ENCODE measurements at regions not wholly inside any gene's neighbourhood (a gene's known extent, or its start where the extent isn't known, plus 50 kb on each side); places are given as distances from the start of the nearest gene placed in this dataset.

DNA sequence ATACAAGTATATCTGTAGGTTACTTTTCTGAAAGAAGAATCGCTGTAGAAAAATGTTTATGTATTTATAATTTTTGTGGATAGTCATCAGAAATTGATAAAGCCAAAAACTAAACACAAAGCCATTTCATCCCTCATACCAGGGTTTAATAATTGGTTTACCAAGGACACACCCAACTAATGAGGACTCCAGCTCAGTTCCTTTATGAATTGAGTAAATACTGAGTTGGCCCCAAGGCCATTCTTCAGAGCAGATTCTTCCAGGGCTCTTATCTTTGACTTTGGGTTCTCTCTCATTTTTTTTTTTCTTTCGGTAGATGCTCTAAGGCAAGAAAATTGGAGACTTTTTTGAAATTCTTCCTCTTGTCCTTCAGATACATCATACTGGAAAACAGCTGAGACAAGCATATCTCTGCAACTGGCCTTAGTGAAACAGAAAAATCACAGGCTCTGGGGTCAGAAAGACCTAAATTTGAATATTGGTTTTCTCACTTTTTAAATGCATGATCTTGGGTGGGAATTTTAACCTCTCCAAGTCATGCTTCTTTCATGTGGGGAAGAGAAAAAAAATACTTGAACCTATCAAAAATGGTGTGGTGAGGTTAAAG lies 401.8 kb downstream of the ARHGEF28 start:
- intact Hi-C loops (cut with DNase I), result no loop called here
- DNase-seq (ENCODE audit: low spot score), result no peak

DNA sequence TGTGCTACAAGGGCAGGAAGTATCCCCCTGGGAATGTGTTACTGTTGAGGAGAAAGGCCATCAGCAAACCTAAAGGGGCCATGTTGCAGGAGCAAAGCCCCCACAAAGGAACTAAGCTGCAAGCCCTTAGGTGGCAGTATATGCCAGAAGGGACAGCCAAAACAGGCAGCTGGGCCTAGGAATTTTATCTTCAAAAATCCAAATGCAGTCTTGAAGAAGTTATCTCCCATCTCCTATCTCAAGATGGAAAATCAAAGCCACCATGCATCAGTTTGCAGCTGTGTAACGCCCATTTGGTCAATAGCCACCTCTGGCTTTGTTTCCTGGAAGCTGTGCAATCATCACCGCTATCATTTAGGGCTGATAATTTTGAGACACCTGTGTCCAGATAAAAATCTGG lies 400.3 kb downstream of the ARHGEF28 start:
- intact Hi-C loops (cut with DNase I), result no loop called here
- DNase-seq (ENCODE audit: low spot score), result no peak

DNA sequence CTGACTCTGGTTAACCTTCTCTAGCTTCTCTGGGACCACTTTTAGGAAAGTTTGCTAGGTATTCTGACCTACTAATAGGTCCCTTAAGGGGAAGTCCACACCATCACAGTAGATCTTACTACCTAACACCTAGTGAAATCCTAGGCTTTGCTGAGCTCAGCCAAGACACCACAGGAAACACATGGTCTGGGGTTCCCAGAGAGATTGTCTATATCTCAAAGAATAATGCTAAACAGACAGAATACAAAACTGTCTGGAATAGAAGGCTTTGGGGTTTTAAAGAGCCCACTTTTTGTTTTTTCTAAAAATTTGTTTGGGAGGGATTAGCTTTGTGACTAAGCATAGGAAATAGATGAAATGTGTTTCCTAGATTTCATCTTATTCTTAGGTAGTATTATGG lies 395.1 kb downstream of the ARHGEF28 start:
- intact Hi-C loops (cut with DNase I), result no loop called here
- no peak for DNase-seq (ENCODE audit: low spot score)

DNA sequence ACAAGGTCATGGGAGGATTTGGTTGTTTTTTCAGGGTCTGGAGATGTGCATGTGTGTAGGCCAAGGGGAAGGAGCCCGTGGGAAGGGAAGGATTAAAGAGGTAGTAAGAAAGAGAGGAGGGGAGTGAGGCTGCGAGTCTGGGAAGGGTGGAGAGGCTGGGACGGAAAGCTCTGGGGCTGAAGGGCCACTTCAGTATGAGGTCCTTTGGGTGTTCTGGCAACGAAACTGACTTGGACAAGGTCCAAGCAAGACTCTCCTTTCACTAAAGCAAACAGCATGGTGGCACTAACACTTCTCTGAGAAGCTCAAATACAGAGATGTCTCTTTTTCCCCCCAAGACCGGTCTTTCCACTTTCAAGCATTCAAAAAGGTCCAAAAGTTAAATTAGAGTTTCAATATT lies 394.5 kb downstream of the ARHGEF28 start:
- DNase-seq (ENCODE audit: low spot score), result no peak
- intact Hi-C loops (cut with DNase I), result no loop called here

DNA sequence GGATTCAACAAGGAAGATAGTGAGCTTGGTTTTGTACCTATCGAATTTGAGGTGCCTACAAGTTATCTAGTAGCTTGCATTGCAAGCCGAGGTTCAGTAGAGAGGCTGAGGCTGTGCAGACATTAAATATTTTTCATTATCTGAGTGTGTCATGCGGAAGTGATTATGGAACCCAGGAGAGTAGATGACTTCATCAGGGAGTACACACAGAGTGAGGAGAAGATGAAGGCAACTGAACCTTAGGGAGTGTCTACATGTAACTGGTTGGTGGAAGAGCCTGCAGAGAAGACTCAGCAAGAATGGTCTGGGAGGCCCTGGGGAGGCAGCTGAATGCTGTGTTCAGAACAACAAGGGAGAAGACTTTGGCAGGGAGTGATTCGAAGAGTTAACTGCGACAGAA lies 393.9 kb downstream of the ARHGEF28 start:
- intact Hi-C loops (cut with DNase I), result no loop called here
- DNase-seq (ENCODE audit: low spot score), result no peak

GRCh38 chr5:74017786-74018211 lies 391.8 kb downstream of the ARHGEF28 start:
- no peak for DNase-seq (ENCODE audit: low spot score)
- intact Hi-C loops (cut with DNase I), result no loop called here

- DNase-seq (ENCODE audit: low spot score), result no peak
- intact Hi-C loops (cut with DNase I), result no loop called here
These were observed 391.1 kb downstream of the ARHGEF28 start for GRCh38 chr5:74017112-74017511.

- DNase-seq (ENCODE audit: low spot score), result no peak
- intact Hi-C loops (cut with DNase I), result no loop called here
These were observed 390.4 kb downstream of the ARHGEF28 start for GRCh38 chr5:74016373-74016772.

DNA sequence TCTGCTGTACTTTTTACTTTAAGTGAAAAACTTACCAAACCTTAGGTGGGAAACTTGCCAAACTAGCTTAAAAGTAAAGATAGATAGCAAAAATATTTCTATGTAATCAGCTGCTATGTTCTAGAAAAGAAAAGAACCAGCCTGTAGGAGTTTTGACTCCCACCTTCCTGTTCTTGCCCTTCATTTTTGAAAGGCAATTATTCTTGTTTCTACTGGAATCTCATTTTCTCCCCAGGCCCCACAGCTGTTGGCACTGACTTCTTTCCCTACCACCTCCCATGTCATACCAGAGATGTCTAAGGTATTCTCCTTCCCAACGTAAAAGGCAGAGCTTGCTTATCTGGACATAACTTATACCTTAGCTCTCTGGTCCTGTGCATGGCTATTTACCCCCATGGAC lies 389.7 kb downstream of the ARHGEF28 start:
- no peak for DNase-seq (ENCODE audit: low spot score)
- intact Hi-C loops (cut with DNase I), result no loop called here

DNA sequence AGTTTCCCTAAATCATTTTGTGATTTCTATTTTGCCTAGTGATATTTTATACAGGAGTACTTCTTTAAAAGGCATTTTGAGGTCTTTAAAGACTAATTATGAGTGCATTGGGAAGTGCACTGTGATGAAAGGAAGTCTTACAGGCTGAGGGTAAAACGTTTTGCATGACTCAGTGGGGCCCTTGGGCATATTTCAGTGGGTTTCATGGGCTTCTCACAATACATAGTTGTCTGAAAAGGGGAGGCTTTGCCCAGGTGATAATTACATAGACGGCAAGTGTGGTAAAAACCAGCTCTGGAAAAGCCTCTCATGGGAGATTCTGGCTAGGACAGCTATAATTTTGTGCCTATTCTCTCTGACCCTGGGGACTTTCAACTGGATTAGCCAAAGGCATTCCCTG lies 387.2 kb downstream of the ARHGEF28 start:
- intact Hi-C loops (cut with DNase I), result no loop called here
- DNase-seq (ENCODE audit: low spot score), result no peak

GRCh38 chr5:74009502-74009901 lies 383.5 kb downstream of the ARHGEF28 start:
- intact Hi-C loops (cut with DNase I), result no loop called here
- no peak for DNase-seq (ENCODE audit: low spot score)

GRCh38 chr5:74007193-74007592 lies 381.2 kb downstream of the ARHGEF28 start:
- intact Hi-C loops (cut with DNase I), result no loop called here
- no peak for DNase-seq (ENCODE audit: low spot score)

DNA sequence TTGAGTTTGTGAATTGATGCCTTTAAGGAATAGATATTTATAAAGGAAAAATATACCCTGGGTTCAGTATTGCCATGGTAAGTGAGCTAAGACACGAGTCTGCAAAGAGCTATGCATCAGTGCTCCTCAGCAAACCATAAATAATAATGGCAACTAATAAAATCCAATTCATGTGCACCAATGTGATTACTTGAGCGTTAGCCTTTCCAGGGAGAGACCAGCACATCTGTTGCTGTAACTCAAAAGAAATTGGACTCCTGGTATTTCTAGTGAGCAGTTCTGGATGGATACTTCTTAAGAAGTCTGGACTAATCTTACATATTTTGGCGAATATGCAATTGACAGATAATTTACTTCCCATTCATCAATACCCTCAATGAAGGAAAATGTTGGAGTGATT lies 373.3 kb downstream of the ARHGEF28 start:
- no peak for DNase-seq (ENCODE audit: low spot score)
- intact Hi-C loops (cut with DNase I), result no loop called here

DNA sequence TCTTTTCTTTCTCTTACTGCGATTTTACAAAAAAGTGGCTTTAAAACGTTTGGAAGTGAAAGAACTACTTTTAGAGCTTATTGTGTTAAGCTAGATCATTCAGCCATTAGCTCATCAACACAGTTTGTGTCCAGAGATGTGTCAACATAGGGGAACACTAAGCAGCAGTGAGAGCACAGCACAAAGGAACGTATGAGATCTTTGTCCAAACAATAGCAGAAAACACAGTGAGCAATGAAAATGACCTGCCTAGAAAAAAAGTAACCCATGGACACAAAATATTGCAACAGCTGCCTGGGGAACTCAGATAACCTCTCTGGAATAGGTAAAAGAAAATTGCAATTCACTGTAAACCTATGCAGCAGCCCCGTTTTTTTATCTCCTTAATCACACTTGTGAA lies 372.5 kb downstream of the ARHGEF28 start:
- intact Hi-C loops (cut with DNase I), result no loop called here
- DNase-seq (ENCODE audit: low spot score), result no peak

GRCh38 chr5:73997960-73998359 lies 372.0 kb downstream of the ARHGEF28 start:
- no peak for DNase-seq (ENCODE audit: low spot score)
- intact Hi-C loops (cut with DNase I), result no loop called here

GRCh38 chr5:73996151-73996755 lies 370.3 kb downstream of the ARHGEF28 start:
- intact Hi-C loops (cut with DNase I), result no loop called here
- no peak for DNase-seq (ENCODE audit: low spot score)

- intact Hi-C loops (cut with DNase I), result no loop called here
- no peak for DNase-seq (ENCODE audit: low spot score)
These were observed 369.0 kb downstream of the ARHGEF28 start for GRCh38 chr5:73994963-73995362.
